Glutamatergic neuron (in vitro differentiated cells): ENCODE measurements at regions not wholly inside any gene's neighbourhood (a gene's known extent, or its start where the extent isn't known, plus 50 kb on each side); places are given as distances from the start of the nearest gene placed in this dataset.

Source experiments
- DNase-seq: peaks from one replicate; pipeline ENCODE4 v3.0.0; 2022
- H3K27ac Mint-ChIP-seq: one replicate; pipeline ENCODE4 v1.8.0; 2020; ENCODE audit warnings: mild to moderate bottlenecking, mixed read lengths, inconsistent platforms; ENCODE audit not compliant: unreplicated experiment
- H3K27me3 Mint-ChIP-seq: one replicate; pipeline ENCODE4 v1.8.0; 2020; ENCODE audit warnings: mild to moderate bottlenecking, moderate library complexity, mixed read lengths, inconsistent platforms; ENCODE audit not compliant: unreplicated experiment
- H3K36me3 Mint-ChIP-seq: one replicate; pipeline ENCODE4 v1.8.0; 2020; ENCODE audit warnings: mild to moderate bottlenecking, mixed read lengths, inconsistent platforms; ENCODE audit not compliant: unreplicated experiment
- H3K4me1 Mint-ChIP-seq: one replicate; pipeline ENCODE4 v1.8.0; 2020; ENCODE audit warnings: mild to moderate bottlenecking, low read depth, mixed read lengths, inconsistent platforms; ENCODE audit not compliant: unreplicated experiment
- H3K4me3 Mint-ChIP-seq: one replicate; pipeline ENCODE4 v1.8.0; 2020; ENCODE audit warnings: mild to moderate bottlenecking, mixed read lengths, inconsistent platforms; ENCODE audit not compliant: unreplicated experiment
- H3K9me3 Mint-ChIP-seq: one replicate; pipeline ENCODE4 v1.8.0; 2020; ENCODE audit warnings: mild to moderate bottlenecking, moderate library complexity, mixed read lengths, inconsistent platforms; ENCODE audit not compliant: unreplicated experiment
- CTCF ChIP-seq: fragments of 200-600 bp; sonication (generic); IDR thresholded peaks from one replicate; pipeline ENCODE4 v1.5.0; 2021; ENCODE audit not compliant: partially characterized antibody, unreplicated experiment

- peaks cover 5% of the 10 kb centered on the region for H3K36me3 Mint-ChIP-seq
Observed at GRCh38 chr3:87867001-87867400, 191.8 kb downstream of the CGGBP1 start.

GRCh38 chr3:87856126-87856525 is 202.7 kb downstream of the CGGBP1 start:
- TF ChIP-seq CTCF, result no peak
- Mint-ChIP-seq H3K27ac (no peak overlapping the region), H3K4me1 (peaks cover 8% of the 10 kb centered on the region), H3K36me3 (no peaks in the 10 kb centered on the region), H3K27me3 (no peaks in the 10 kb centered on the region), H3K4me3 (no peak overlapping the region), H3K9me3 (no peaks in the 10 kb centered on the region)
- no peak for DNase-seq

More at GRCh38 chr3:87867001-87867400, 191.8 kb downstream of the CGGBP1 start:
- Mint-ChIP-seq H3K4me3 (no peak overlapping the region), H3K9me3 (no peaks in the 10 kb centered on the region), H3K4me1 (no peaks in the 10 kb centered on the region), H3K27me3 (no peaks in the 10 kb centered on the region), H3K27ac (no peak overlapping the region)
- TF ChIP-seq CTCF, result no peak
- DNase-seq, result no peak

- TF ChIP-seq CTCF, result no peak
- Mint-ChIP-seq H3K27me3 (no peaks in the 10 kb centered on the region), H3K9me3 (no peaks in the 10 kb centered on the region), H3K4me3 (no peak overlapping the region), H3K4me1 (peaks cover 8% of the 10 kb centered on the region), H3K27ac (no peak overlapping the region), H3K36me3 (no peaks in the 10 kb centered on the region)
- DNase-seq, result no peak
Observed at GRCh38 chr3:87855616-87856015, 203.2 kb downstream of the CGGBP1 start.

GRCh38 chr3:87855211-87855610 is 203.6 kb downstream of the CGGBP1 start:
- no peaks in the 10 kb centered on the region for H3K9me3 Mint-ChIP-seq
- H3K4me1 Mint-ChIP-seq, result peaks cover 8% of the 10 kb centered on the region
- no peak overlapping the region for H3K27ac Mint-ChIP-seq
- H3K36me3 Mint-ChIP-seq, result no peaks in the 10 kb centered on the region
- no peaks in the 10 kb centered on the region for H3K27me3 Mint-ChIP-seq
- no peak overlapping the region for H3K4me3 Mint-ChIP-seq
- DNase-seq, result no peak
- TF ChIP-seq CTCF, result no peak

- Mint-ChIP-seq H3K27ac (no peak overlapping the region), H3K4me1 (no peaks in the 10 kb centered on the region), H3K9me3 (no peaks in the 10 kb centered on the region), H3K27me3 (no peaks in the 10 kb centered on the region), H3K36me3 (no peaks in the 10 kb centered on the region), H3K4me3 (no peak overlapping the region)
- DNase-seq, result no peak
- TF ChIP-seq CTCF, result no peak
Observed at GRCh38 chr3:87848003-87848402, 210.8 kb downstream of the CGGBP1 start.
